Colonic mucosa (tissue), 4 donors: ENCODE measurements at regions not wholly inside any gene's neighbourhood (a gene's known extent, or its start where the extent isn't known, plus 50 kb on each side); places are given as distances from the start of the nearest gene placed in this dataset.

Source experiments
- DNase-seq: peaks from one replicate; pipeline ENCODE4 v3.0.0-alpha.2; 2020
- H3K27ac ChIP-seq: fragments of 200-600 bp; one replicate; pipeline ENCODE4 v1.8.0; 2021
- H3K27me3 ChIP-seq: fragments of 200-600 bp; one replicate; pipeline ENCODE4 v1.8.0; 2021
- H3K36me3 ChIP-seq: fragments of 200-600 bp; one replicate; pipeline ENCODE4 v1.8.0; 2021
- H3K4me1 ChIP-seq: fragments of 200-600 bp; one replicate; pipeline ENCODE4 v1.8.0; 2021; ENCODE audit warnings: mild to moderate bottlenecking
- H3K4me3 ChIP-seq: fragments of 200-600 bp; one replicate; pipeline ENCODE4 v1.8.0; 2021
- H3K9ac ChIP-seq, 2 donors: one replicate each; pipeline ENCODE4 v1.7.0; 2013; ENCODE audit warnings: control low read depth in 2 of 2, low read depth in 2 of 2, low read length in 2 of 2
- H3K9me3 ChIP-seq: fragments of 200-600 bp; one replicate; pipeline ENCODE4 v1.8.0; 2021
- intact Hi-C: fragments of 100-400 bp; cut with DNase I; formaldehyde crosslinking; loops from one replicate; pipeline ENCODE4 v1.14.1; 2022
- TF ChIP-seq, protein P1 (sequence below): fragments of 200-600 bp; IDR thresholded peaks from one replicate; pipeline ENCODE4 v1.8.0; 2022; ENCODE audit warnings: antibody characterized with exemption, mild to moderate bottlenecking
- donor health status: healthy.
- donor health status: DM: no; HTN: no; CAD: no.
- donor health status: DM: no; HTN: no; CAD: no.

DNA sequence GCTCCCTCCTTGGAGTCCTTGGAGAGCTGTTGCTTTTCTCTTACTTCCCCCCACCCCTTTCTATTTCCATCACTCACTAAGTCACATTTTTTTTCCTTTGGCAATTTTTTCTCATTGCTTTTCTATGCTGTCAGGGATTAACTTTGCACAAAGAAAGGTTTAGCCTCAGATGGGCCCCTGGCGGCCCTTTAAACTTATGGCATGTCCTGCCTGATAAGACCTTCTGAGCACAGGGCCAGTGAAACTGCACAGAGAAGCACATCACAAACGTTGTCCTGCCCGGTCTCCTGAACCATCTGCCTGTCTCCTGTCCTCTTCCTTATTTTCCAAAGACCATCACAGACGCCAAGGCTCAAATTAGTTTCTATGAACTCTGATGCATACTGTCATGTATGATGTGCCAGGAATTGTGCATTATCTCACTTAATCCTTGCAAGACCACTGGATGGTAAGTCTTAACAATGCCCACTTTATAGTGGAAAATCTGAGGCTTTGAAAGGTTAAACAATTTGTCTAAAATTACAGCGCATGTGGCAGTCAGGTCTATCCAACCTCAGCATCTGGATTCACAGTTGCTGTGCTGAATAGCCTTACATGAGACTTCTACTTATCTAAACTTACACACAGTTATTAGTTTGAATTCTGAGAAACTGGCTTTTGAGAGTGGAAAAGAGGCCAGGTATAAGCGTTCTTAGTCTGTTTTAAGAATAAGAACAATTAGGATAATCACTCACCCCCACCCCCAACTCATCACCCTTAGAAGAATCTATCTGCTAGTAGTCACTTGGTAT lies 648.1 kb downstream of the NTRK3 start:
- H3K36me3 ChIP-seq = no peaks in the 10 kb centered on the region
- TF ChIP-seq, protein P1, sequence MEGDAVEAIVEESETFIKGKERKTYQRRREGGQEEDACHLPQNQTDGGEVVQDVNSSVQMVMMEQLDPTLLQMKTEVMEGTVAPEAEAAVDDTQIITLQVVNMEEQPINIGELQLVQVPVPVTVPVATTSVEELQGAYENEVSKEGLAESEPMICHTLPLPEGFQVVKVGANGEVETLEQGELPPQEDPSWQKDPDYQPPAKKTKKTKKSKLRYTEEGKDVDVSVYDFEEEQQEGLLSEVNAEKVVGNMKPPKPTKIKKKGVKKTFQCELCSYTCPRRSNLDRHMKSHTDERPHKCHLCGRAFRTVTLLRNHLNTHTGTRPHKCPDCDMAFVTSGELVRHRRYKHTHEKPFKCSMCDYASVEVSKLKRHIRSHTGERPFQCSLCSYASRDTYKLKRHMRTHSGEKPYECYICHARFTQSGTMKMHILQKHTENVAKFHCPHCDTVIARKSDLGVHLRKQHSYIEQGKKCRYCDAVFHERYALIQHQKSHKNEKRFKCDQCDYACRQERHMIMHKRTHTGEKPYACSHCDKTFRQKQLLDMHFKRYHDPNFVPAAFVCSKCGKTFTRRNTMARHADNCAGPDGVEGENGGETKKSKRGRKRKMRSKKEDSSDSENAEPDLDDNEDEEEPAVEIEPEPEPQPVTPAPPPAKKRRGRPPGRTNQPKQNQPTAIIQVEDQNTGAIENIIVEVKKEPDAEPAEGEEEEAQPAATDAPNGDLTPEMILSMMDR = no peak
- H3K27me3 ChIP-seq = no peaks in the 10 kb centered on the region
- no peak overlapping the region for H3K4me3 ChIP-seq
- H3K9ac ChIP-seq = no peak overlapping the region
- no peaks in the 10 kb centered on the region for H3K9me3 ChIP-seq
- intact Hi-C loops = no loop called here
- no peak for DNase-seq
- no peak overlapping the region for H3K27ac ChIP-seq
- no peaks in the 10 kb centered on the region for H3K4me1 ChIP-seq

DNA sequence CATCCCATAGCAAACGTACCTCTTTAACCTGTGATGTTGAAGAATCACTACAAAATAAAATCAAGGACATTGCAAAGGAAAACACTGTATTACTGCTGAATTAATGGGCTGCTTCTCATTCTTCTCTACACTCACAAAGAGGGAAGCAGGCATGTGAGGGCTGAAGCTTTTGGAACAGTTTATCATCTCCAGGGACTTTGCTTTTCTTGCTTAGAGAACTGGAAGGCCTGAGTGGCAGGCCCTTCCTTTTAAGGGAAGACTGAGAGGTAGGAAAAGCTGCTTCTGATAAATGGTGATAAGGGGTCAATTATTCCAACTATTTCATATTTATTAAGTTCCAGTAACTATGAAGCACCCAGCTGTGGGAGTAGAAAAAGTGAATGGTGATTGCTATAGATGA lies 649.6 kb downstream of the NTRK3 start:
- Histone ChIP-seq H3K4me3 (no peak overlapping the region), H3K27me3 (no peaks in the 10 kb centered on the region), H3K4me1 (no peaks in the 10 kb centered on the region), H3K27ac (no peak overlapping the region), H3K9me3 (no peaks in the 10 kb centered on the region), H3K9ac (no peak overlapping the region), H3K36me3 (no peaks in the 10 kb centered on the region)
- DNase-seq = no peak
- intact Hi-C loops = no loop called here
- TF ChIP-seq, protein P1 = no peak

DNA sequence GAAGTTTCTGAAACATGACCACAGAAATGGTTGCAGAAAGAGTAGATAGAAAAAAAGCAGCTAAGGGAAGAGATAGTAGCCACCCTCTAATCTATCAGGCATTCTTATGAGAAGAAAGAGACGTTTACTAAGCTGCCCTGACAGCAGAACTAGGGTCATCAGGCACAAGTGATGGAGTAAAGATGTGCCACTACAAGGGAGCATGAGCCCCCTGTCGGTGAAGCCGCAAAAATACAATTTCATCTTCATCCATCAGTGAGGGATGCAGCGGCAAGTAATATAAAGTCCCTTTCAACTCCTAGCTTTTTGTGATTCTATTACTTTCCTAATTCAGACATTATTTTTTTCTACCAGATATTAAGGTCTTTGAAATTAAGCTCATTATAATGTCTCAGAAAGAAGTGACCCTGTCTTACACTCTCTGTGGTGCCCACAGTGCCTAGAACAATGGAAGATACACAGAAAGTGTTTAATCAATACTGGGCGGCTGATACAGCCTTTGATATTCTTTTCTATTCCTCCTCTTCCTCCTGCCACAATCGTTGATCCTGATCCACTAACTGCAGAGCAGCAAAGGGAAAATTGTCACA lies 651.6 kb downstream of the NTRK3 start:
- H3K4me3 ChIP-seq = no peak overlapping the region
- TF ChIP-seq, protein P1 = no peak
- H3K4me1 ChIP-seq = no peaks in the 10 kb centered on the region
- no peak overlapping the region for H3K27ac ChIP-seq
- no peak overlapping the region for H3K9ac ChIP-seq
- no peaks in the 10 kb centered on the region for H3K9me3 ChIP-seq
- no peaks in the 10 kb centered on the region for H3K27me3 ChIP-seq
- intact Hi-C loops = no loop called here
- DNase-seq = no peak
- no peaks in the 10 kb centered on the region for H3K36me3 ChIP-seq

DNA sequence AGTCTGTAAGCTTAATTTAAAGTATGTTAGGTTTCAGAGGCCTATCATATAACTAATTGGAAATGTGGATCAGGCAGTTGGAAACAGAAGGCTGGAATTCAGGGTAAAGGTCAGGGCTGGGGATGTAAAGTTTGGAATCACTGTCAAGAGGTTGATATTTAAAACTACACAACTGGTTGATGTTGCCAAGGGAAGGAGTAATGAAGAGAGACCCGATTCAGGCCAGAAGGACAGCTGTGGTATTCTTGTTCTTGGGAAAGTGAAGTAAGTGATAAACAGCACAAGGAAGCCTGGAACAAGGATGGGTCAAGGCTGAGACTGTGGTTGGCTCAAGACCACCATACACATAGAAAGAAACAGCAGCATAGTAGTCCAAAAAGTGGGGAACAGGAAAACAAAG lies 654.2 kb downstream of the NTRK3 start:
- TF ChIP-seq, protein P1 = no peak
- Histone ChIP-seq H3K4me1 (no peaks in the 10 kb centered on the region), H3K36me3 (no peaks in the 10 kb centered on the region), H3K27me3 (no peaks in the 10 kb centered on the region), H3K9me3 (no peaks in the 10 kb centered on the region), H3K4me3 (no peak overlapping the region), H3K9ac (no peak overlapping the region), H3K27ac (no peak overlapping the region)
- intact Hi-C loops = no loop called here
- DNase-seq = no peak

DNA sequence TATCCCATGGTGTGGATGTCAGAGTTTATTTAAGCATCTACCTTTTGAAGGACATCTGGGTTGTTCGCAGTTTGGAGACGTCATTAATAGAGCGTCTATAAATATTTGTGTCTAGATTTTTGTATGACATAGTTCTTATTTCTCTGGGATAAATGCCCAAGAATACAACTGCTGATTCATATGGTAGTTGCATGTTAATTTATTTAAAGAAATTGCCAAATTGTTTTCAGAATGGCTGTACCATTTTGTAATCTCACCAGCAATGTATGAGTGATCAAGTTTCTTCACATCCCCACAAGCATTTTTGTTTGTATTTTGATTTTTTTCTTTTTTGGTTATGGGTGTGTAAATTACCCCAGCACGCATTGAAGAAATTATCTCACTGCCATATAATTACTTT lies 656.9 kb downstream of the NTRK3 start:
- no peaks in the 10 kb centered on the region for H3K27me3 ChIP-seq
- H3K9me3 ChIP-seq = no peaks in the 10 kb centered on the region
- DNase-seq = no peak
- no peaks in the 10 kb centered on the region for H3K4me1 ChIP-seq
- no peak overlapping the region for H3K4me3 ChIP-seq
- TF ChIP-seq, protein P1 = no peak
- no peaks in the 10 kb centered on the region for H3K36me3 ChIP-seq
- intact Hi-C loops = no loop called here
- H3K9ac ChIP-seq = no peak overlapping the region
- no peak overlapping the region for H3K27ac ChIP-seq
